HepG2 (cell line): ENCODE measurements at regions not wholly inside any gene's neighbourhood (a gene's known extent, or its start where the extent isn't known, plus 50 kb on each side); places are given as distances from the start of the nearest gene placed in this dataset.
A peak's percentile ranks its signal among the peaks of the same experiment; 100 is the strongest.

Source experiments
- CBX5 ChIP-seq: sonication (generic); formaldehyde crosslinking; IDR thresholded peaks from 2 replicates; pipeline ENCODE4 v1.4.0; 2020; ENCODE audit warnings: missing genetic modification reagents, borderline replicate concordance
- CENPBD1 ChIP-seq: sonication (generic); formaldehyde crosslinking; IDR thresholded peaks from 2 replicates; pipeline ENCODE4 v1.8.0; 2022; ENCODE audit warnings: missing genetic modification reagents, low read depth, mild to moderate bottlenecking, borderline replicate concordance
- JUN ChIP-seq: sonication (generic); formaldehyde crosslinking; IDR thresholded peaks from 2 replicates; pipeline ENCODE4 v1.4.0; 2020; ENCODE audit warnings: mild to moderate bottlenecking, missing genetic modification reagents
- MZF1 ChIP-seq: sonication (generic); formaldehyde crosslinking; IDR thresholded peaks from 2 replicates; pipeline ENCODE4 v1.8.1; 2023; ENCODE audit warnings: mild to moderate bottlenecking, missing genetic modification reagents, borderline replicate concordance
- NFE2 ChIP-seq: sonication (generic); formaldehyde crosslinking; IDR thresholded peaks from 2 replicates; pipeline ENCODE4 v1.4.0; 2020; ENCODE audit warnings: missing genetic modification reagents
- NFKB2 ChIP-seq: sonication (generic); formaldehyde crosslinking; IDR thresholded peaks from 2 replicates; pipeline ENCODE4 v1.4.0; 2020; ENCODE audit warnings: missing genetic modification reagents, borderline replicate concordance
- SMYD3 ChIP-seq: sonication (generic); formaldehyde crosslinking; IDR thresholded peaks from 2 replicates; pipeline ENCODE4 v1.8.1; 2023; ENCODE audit warnings: mild to moderate bottlenecking, missing genetic modification reagents
- SP140L ChIP-seq: sonication (generic); formaldehyde crosslinking; IDR thresholded peaks from 2 replicates; pipeline ENCODE4 v1.4.0; 2020; ENCODE audit warnings: missing genetic modification reagents, borderline replicate concordance
- TERF1 ChIP-seq: sonication (generic); formaldehyde crosslinking; IDR thresholded peaks from 2 replicates; pipeline ENCODE4 v1.8.0; 2022; ENCODE audit warnings: mild to moderate bottlenecking, missing genetic modification reagents, moderate library complexity
- THAP11 ChIP-seq: IDR thresholded peaks from 2 replicates; pipeline ENCODE4 v1.6.1; 2016; ENCODE audit warnings: missing biosample characterization, missing genetic modification reagents
- U2AF1 ChIP-seq: fragments of 200-400 bp; formaldehyde crosslinking; optimal IDR thresholded peaks from 2 replicates; pipeline ENCODE3; 2017; ENCODE audit warnings: mild to moderate bottlenecking, low read depth, low read length
- U2AF2 ChIP-seq: fragments of 200-400 bp; formaldehyde crosslinking; IDR thresholded peaks from 2 replicates; pipeline ENCODE4 v1.6.1; 2017; ENCODE audit warnings: low read depth, mild to moderate bottlenecking, low read length
- ZNF598 ChIP-seq: sonication (generic); formaldehyde crosslinking; IDR thresholded peaks from 2 replicates; pipeline ENCODE4 v1.5.1; 2020; ENCODE audit warnings: mild to moderate bottlenecking, missing genetic modification reagents, borderline replicate concordance
- ZNF639 ChIP-seq: conservative IDR thresholded peaks from 2 replicates; pipeline ENCODE4 v1.6.1; 2018; ENCODE audit warnings: missing genetic modification reagents
- ZNF672 ChIP-seq: sonication (generic); formaldehyde crosslinking; IDR thresholded peaks from 2 replicates; pipeline ENCODE4 v1.8.1; 2022; ENCODE audit warnings: missing genetic modification reagents
- ZNF687 ChIP-seq: sonication (generic); formaldehyde crosslinking; IDR thresholded peaks from 2 replicates; pipeline ENCODE4 v1.5.1; 2020; ENCODE audit warnings: mild to moderate bottlenecking, missing genetic modification reagents, moderate library complexity
- ZNF792 ChIP-seq: IDR thresholded peaks from 2 replicates; pipeline ENCODE4 v1.6.1; 2016
- ZNF800 ChIP-seq: sonication (generic); formaldehyde crosslinking; IDR thresholded peaks from 2 replicates; pipeline ENCODE4 v1.4.0; 2020; ENCODE audit warnings: missing genetic modification reagents

GRCh38 chr1:65687428-65688214 lies 105.1 kb upstream of the PDE4B start (continued):
- TF ChIP-seq ZNF687 (CRISPR knock-in tag) (no peak; the same call in 1 of the 2 replicates), TERF1 (CRISPR knock-in tag) (no peak), U2AF2 (no peak), ZNF639 (CRISPR knock-in tag) (no peak), MZF1 (no peak), ZNF672 (no peak), SMYD3 (CRISPR knock-in tag) (no peak), U2AF1 (no peak), ZNF598 (CRISPR knock-in tag) (peak; percentile 62; the same call in 1 of the 2 replicates), JUN (CRISPR knock-in tag) (no peak), NFKB2 (CRISPR knock-in tag) (no peak), CBX5 (CRISPR knock-in tag) (no peak), THAP11 (no peak), CENPBD1 (no peak), ZNF792 (CRISPR knock-in tag) (no peak), NFE2 (CRISPR knock-in tag) (no peak), SP140L (no peak), ZNF800 (CRISPR knock-in tag) (0 out of 2 replicates have a peak, but pooled peaks have one; percentile 26)
